C4-2B (cell line): ENCODE measurements at regions not wholly inside any gene's neighbourhood (a gene's known extent, or its start where the extent isn't known, plus 50 kb on each side); places are given as distances from the start of the nearest gene placed in this dataset.
"Not testable (repeated sequence)": the region's sequence is repeated elsewhere in the genome, so short reads cannot be mapped to it uniquely, and the experiment has no call there.

Source experiments
- CTCF ChIP-seq: fragments of 450-650 bp; conservative IDR thresholded peaks from 2 replicates; pipeline ENCODE4 v1.5.1; 2017; ENCODE audit warnings: mild to moderate bottlenecking
- ZFX ChIP-seq: fragments of 450-650 bp; IDR thresholded peaks from 2 replicates; pipeline ENCODE4 v1.6.1; 2017

GRCh38 chr7:20927178-20927577 is 140.5 kb upstream of the SP8 start:
- not testable (repeated sequence) for TF ChIP-seq CTCF, ZFX
